Ishikawa (cell line): ENCODE measurements at regions not wholly inside any gene's neighbourhood (a gene's known extent, or its start where the extent isn't known, plus 50 kb on each side); places are given as distances from the start of the nearest gene placed in this dataset.

Experiments used
- CEBPB ChIP-seq: IDR thresholded peaks from 2 replicates; pipeline ENCODE4 v1.6.1; 2012
- CREB1 ChIP-seq: IDR thresholded peaks from 2 replicates; pipeline ENCODE4 v1.6.1; 2012; ENCODE audit warnings: low read depth
- EGR1 ChIP-seq: IDR thresholded peaks from 2 replicates; pipeline ENCODE4 v1.6.1; 2012
- EP300 ChIP-seq: IDR thresholded peaks from 2 replicates; pipeline ENCODE4 v1.6.1; 2012; ENCODE audit warnings: borderline replicate concordance
- FOXM1 ChIP-seq: IDR thresholded peaks from 2 replicates; pipeline ENCODE4 v1.6.1; 2012; ENCODE audit warnings: low read depth, borderline replicate concordance
- NFIC ChIP-seq: IDR thresholded peaks from 2 replicates; pipeline ENCODE4 v1.6.1; 2012
- RAD21 ChIP-seq: IDR thresholded peaks from 2 replicates; pipeline ENCODE4 v1.6.1; 2012; ENCODE audit warnings: low read depth
- TAF1 ChIP-seq: IDR thresholded peaks from 2 replicates; pipeline ENCODE4 v1.6.1; 2012; ENCODE audit warnings: low read depth, mild to moderate bottlenecking
- TCF12 ChIP-seq: IDR thresholded peaks from 2 replicates; pipeline ENCODE4 v1.6.1; 2012; ENCODE audit warnings: low read depth
- TEAD4 ChIP-seq: IDR thresholded peaks from 2 replicates; pipeline ENCODE4 v1.6.1; 2012
- YY1 ChIP-seq: IDR thresholded peaks from 2 replicates; pipeline ENCODE4 v1.6.1; 2012; ENCODE audit warnings: low read depth
- ZBTB7A ChIP-seq: IDR thresholded peaks from 2 replicates; pipeline ENCODE4 v1.6.1; 2012; ENCODE audit warnings: low read depth
- TF ChIP-seq, protein P1 (sequence below): IDR thresholded peaks from 2 replicates; pipeline ENCODE4 v1.6.1; 2012
- TF ChIP-seq, protein P2 (sequence below): IDR thresholded peaks from 2 replicates; pipeline ENCODE4 v1.6.1; 2012
- TF ChIP-seq, protein P3 (sequence below): IDR thresholded peaks from 2 replicates; pipeline ENCODE4 v1.6.1; 2012; ENCODE audit warnings: low read depth, mild to moderate bottlenecking

DNA sequence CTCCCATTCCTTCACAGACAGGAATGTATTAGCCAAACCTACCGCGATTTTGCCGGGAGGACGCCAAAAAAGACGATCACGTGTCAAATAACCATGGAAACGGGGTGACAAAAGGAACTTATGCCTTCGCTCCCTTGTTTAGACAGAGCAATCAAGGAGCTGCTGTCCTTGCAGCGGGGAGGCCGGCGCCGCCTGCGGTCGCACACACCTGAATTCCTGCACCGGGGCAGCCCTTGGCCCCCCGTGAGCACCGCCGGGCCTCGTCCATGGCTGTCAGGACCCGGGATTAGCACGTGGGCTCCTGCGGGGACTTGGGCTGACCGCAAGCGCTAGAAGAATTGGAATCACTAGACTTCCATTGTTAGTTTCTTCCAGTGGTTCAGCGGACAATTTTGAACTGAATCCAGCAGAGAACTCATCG, 193.1 kb downstream of the SHQ1 start:
- TF ChIP-seq NFIC (no peak), EGR1 (no peak), ZBTB7A (no peak)
- TF ChIP-seq, protein P1, sequence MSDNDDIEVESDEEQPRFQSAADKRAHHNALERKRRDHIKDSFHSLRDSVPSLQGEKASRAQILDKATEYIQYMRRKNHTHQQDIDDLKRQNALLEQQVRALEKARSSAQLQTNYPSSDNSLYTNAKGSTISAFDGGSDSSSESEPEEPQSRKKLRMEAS, result peak; percentile 70
- TF ChIP-seq, protein P2, sequence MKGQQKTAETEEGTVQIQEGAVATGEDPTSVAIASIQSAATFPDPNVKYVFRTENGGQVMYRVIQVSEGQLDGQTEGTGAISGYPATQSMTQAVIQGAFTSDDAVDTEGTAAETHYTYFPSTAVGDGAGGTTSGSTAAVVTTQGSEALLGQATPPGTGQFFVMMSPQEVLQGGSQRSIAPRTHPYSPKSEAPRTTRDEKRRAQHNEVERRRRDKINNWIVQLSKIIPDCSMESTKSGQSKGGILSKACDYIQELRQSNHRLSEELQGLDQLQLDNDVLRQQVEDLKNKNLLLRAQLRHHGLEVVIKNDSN, result peak; percentile 75

DNA sequence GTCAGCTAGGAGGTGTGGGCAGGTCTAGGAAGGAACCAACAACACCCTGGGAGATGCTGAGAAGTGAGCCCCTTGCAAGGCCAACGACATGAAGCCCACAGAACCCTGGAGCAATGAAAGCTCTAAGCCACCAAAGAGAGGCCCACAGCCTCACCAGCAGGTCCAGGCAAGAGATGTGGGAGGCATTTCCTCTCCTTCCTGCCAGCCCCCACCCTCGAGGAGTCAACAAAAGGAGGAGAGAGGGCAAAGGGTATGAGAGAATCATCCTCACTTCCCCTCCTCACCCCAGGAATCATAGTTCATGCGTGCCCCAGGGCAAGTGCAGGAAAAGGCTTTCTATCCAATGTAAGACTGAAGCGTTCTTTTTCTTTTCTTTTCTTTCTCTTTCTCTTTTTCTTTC, 195.8 kb downstream of the SHQ1 start:
- TF ChIP-seq YY1 (no peak), TAF1 (no peak), FOXM1 (no peak), NFIC (no peak), EP300 (no peak), RAD21 (no peak), EGR1 (no peak), TEAD4 (no peak), CEBPB (no peak), ZBTB7A (no peak), CREB1 (no peak), TCF12 (no peak)
- TF ChIP-seq, protein P1, result no peak
- TF ChIP-seq, protein P3, sequence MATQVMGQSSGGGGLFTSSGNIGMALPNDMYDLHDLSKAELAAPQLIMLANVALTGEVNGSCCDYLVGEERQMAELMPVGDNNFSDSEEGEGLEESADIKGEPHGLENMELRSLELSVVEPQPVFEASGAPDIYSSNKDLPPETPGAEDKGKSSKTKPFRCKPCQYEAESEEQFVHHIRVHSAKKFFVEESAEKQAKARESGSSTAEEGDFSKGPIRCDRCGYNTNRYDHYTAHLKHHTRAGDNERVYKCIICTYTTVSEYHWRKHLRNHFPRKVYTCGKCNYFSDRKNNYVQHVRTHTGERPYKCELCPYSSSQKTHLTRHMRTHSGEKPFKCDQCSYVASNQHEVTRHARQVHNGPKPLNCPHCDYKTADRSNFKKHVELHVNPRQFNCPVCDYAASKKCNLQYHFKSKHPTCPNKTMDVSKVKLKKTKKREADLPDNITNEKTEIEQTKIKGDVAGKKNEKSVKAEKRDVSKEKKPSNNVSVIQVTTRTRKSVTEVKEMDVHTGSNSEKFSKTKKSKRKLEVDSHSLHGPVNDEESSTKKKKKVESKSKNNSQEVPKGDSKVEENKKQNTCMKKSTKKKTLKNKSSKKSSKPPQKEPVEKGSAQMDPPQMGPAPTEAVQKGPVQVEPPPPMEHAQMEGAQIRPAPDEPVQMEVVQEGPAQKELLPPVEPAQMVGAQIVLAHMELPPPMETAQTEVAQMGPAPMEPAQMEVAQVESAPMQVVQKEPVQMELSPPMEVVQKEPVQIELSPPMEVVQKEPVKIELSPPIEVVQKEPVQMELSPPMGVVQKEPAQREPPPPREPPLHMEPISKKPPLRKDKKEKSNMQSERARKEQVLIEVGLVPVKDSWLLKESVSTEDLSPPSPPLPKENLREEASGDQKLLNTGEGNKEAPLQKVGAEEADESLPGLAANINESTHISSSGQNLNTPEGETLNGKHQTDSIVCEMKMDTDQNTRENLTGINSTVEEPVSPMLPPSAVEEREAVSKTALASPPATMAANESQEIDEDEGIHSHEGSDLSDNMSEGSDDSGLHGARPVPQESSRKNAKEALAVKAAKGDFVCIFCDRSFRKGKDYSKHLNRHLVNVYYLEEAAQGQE, result no peak
- TF ChIP-seq, protein P2, result no peak

DNA sequence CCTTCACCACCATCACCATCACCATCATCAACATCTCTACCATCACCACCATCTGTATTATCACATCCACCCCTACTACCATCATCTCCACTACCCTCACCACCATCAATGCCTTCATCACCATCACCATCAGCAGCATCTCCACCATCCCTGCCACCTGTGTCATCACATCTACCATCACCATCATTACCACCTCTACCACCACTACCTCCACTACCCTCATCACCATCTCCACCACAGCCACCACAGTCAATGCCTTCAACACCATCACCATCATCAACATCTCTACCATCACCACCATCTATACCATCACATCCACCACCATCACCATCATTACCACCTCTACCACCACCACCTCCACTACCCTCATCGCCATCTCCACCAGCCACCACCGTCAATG, 196.7 kb downstream of the SHQ1 start:
- TF ChIP-seq TEAD4 (no peak), YY1 (no peak), TCF12 (no peak), NFIC (no peak), CEBPB (no peak), FOXM1 (no peak), ZBTB7A (no peak), RAD21 (no peak), EGR1 (no peak), CREB1 (no peak), EP300 (no peak), TAF1 (no peak)
- TF ChIP-seq, protein P1, result no peak
- TF ChIP-seq, protein P3, result no peak

DNA sequence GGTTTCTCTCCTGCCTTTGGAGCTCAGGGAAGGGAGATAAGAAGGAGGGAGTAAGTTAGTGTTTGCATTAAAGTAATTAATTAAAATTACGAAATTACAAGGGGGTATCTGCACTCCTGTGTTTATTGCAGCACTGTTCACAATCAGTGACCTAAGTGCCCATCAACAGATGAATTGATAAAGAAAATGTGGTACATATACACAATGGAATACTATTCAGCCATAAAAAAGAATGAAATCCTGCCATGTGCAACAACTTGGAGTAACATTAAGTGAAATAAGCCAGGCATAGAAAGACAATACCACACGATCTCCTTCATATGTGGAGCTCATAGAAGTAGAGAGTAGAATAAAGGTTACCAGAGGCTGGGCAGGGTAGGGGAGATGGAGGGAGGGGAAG, 202.0 kb downstream of the SHQ1 start:
- TF ChIP-seq ZBTB7A (no peak), RAD21 (no peak), TEAD4 (no peak), CEBPB (no peak)
- TF ChIP-seq, protein P1, result no peak

DNA sequence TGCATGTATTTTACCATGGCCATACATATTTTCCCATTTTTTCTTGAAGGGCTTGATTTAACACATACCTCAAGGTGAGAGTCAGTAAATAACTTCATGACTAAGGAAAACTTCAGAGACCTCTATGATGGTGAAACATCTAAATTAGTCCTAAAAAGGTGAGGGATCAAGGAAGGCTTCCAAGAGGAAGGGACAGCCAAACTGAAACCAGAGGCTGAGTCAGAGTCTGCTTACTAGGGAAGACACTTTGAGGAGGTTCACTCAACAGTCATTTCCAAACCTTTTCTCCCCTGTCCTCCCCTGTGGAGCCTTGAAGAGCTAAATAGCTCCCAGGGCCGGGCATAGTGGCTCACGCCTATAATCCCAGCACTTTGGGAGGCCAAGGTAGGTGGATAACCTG, 206.6 kb downstream of the SHQ1 start:
- TF ChIP-seq CEBPB, result no peak
- no peak for TF ChIP-seq ZBTB7A

DNA sequence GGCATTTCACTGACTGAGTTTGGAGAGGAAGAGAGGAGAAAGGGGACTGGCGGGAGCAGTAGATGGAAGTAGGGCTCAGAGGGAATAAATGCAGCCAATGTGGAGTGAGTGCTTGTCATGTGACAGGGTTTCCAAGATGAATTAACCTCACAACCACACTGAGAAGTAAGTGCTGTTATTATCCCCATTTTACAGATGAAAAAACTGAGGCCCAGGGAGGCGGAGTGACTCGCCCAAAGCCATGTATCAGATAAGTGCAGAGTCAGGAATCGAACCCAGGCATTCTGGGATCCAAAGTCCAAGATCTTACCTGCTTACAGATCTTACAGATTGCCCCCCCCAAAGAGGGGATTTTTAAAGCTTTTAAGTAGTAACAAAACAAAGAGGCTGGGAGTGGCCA, 207.2 kb downstream of the SHQ1 start:
- TF ChIP-seq FOXM1 (no peak), TAF1 (no peak), NFIC (no peak), EP300 (no peak), YY1 (no peak), CREB1 (no peak), RAD21 (no peak), EGR1 (no peak), TEAD4 (no peak), CEBPB (no peak), ZBTB7A (no peak), TCF12 (no peak)
- TF ChIP-seq, protein P1, result no peak
- TF ChIP-seq, protein P3, result no peak
- TF ChIP-seq, protein P2, result no peak
